AG09319 (cell line): ENCODE measurements at regions not wholly inside any gene's neighbourhood (a gene's known extent, or its start where the extent isn't known, plus 50 kb on each side); places are given as distances from the start of the nearest gene placed in this dataset.

Experiments
- DNase-seq: peaks from one replicate; pipeline ENCODE4 v3.0.0-alpha.2; 2010; ENCODE audit warnings: low read depth; ENCODE audit errors: extremely low read depth
- CTCF ChIP-seq: IDR thresholded peaks from 2 replicates; pipeline ENCODE4 v1.5.1; 2011; ENCODE audit warnings: low read depth, mild to moderate bottlenecking, inconsistent platforms, low read length, moderate library complexity

- no peak for TF ChIP-seq CTCF
- DNase-seq, result no peak
Observed at GRCh38 chr10:120984221-120984620, 133.1 kb downstream of the WDR11 start.

- no peak for TF ChIP-seq CTCF
- no peak for DNase-seq
Observed at GRCh38 chr10:120987359-120987758, 136.2 kb downstream of the WDR11 start.

GRCh38 chr10:120988751-120989150 lies 137.6 kb downstream of the WDR11 start:
- TF ChIP-seq CTCF, result no peak
- no peak for DNase-seq

- TF ChIP-seq CTCF, result no peak
- no peak for DNase-seq
Observed at GRCh38 chr10:120989279-120989678, 138.1 kb downstream of the WDR11 start.

GRCh38 chr10:120989996-120990598 lies 138.9 kb downstream of the WDR11 start:
- no peak for DNase-seq
- TF ChIP-seq CTCF, result no peak

GRCh38 chr10:120990831-120991230 lies 139.7 kb downstream of the WDR11 start:
- no peak for TF ChIP-seq CTCF
- DNase-seq, result no peak

GRCh38 chr10:120993089-120993488 lies 141.9 kb downstream of the WDR11 start:
- no peak for TF ChIP-seq CTCF
- DNase-seq, result no peak
